NCI-H1105 (cell line): ENCODE measurements at regions not wholly inside any gene's neighbourhood (a gene's known extent, or its start where the extent isn't known, plus 50 kb on each side); places are given as distances from the start of the nearest gene placed in this dataset.
A peak's percentile ranks its signal among the peaks of the same experiment; 100 is the strongest.

Experiments
- DNase-seq: peaks from one replicate; lab custom pipeline; 2025; lab: John Stamatoyannopoulos, UW

GRCh38 chr1:29708381-29708780 is 472.1 kb downstream of the PTPRU start:
- DNase-seq, result no peak

DNA sequence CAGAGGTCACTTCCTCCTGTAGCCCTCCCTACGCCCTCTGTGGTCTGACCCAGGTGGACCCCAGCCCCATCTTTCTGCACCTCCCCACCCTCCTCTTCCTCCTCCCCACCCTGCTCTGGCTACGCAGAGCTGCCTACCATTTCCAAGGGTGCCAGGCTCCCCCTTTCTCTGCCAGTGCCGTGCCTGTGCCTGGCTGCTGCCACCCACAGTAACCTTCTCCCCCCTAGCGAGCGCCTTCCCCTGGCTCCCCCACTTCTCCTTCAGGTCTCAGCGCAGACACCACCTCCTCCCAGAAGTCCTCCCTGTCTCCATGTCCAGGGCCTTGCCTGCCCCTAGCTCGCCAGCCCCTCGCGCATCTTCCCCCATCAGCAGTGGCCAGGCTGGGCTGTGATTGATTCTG is 471.5 kb downstream of the PTPRU start:
- DNase-seq, result no peak

GRCh38 chr1:29706936-29707335 is 470.6 kb downstream of the PTPRU start:
- peak; percentile 50 for DNase-seq

- DNase-seq, result no peak
Measured at GRCh38 chr1:29704430-29704829, 468.1 kb downstream of the PTPRU start.

DNA sequence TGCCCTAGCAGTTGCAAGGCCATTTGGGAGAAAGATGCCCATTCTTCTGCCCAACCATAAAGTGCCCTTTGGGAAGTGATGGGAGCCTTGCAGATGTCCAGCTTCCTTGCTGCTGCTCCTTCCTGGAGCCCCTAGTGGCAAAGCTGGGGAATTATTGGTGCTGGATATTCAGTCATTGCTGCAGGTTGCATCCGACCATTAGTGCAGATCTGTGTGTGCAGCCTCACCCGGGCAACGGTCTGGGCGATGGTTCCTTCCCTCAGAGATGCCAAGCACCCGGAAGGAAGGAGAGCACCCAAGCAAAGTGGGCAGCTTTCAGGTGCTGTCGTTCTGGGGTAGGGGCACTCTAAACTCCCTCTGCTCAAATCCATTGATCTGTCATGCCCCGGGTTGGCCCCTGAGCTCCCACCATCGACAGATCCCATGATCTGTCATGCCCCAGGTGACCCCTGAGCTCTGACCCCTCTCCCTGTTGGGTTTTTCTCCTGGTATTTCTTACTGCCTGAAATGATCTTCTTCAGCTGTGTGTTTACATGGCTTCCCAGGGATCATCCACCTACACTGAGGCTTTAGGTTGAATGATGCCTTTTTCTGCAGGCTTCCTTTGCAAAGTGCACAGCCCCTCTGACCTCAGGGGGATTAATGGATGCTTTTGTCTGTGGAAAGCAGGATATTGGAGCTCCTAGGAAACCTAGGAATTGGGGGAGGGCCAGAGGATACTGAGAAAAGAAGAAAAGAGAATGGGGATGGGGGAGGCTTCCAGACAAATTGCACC is 467.5 kb downstream of the PTPRU start:
- DNase-seq, result no peak

GRCh38 chr1:29700491-29700890 is 464.2 kb downstream of the PTPRU start:
- DNase-seq, result no peak

- no peak for DNase-seq
Measured at GRCh38 chr1:29698626-29699025, 462.3 kb downstream of the PTPRU start.

- DNase-seq, result no peak
Measured at GRCh38 chr1:29698033-29698432, 461.7 kb downstream of the PTPRU start.

- DNase-seq, result no peak
Measured at GRCh38 chr1:29697391-29697780, 461.1 kb downstream of the PTPRU start.

- no peak for DNase-seq
Measured at GRCh38 chr1:29696656-29697390, 460.5 kb downstream of the PTPRU start.

DNA sequence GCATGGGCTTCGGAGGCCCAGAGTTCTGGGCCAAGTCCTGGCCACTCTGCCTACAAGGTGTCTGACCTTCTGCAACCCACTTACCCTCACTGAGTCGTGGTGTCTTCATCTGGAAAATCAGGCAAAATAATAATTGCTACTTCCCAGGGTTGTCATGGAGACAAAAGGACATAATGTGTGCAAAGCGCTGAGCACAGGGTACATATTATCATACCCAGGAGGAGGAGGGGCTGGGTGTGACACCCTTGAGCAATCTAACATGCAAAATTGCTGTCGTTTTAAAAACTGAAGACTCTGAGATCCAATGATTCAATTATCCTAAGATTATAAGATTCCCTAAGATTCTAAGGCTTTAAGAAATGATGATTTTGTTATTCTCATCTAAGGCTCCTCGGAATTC is 459.5 kb downstream of the PTPRU start:
- DNase-seq, result no peak

GRCh38 chr1:29695036-29695435 is 458.7 kb downstream of the PTPRU start:
- no peak for DNase-seq

- no peak for DNase-seq
Measured at GRCh38 chr1:29691499-29691898, 455.2 kb downstream of the PTPRU start.

- no peak for DNase-seq
Measured at GRCh38 chr1:29690156-29690555, 453.8 kb downstream of the PTPRU start.

- no peak for DNase-seq
Measured at GRCh38 chr1:29689372-29690030, 453.2 kb downstream of the PTPRU start.

- no peak for DNase-seq
Measured at GRCh38 chr1:29688471-29689365, 452.4 kb downstream of the PTPRU start.

DNA sequence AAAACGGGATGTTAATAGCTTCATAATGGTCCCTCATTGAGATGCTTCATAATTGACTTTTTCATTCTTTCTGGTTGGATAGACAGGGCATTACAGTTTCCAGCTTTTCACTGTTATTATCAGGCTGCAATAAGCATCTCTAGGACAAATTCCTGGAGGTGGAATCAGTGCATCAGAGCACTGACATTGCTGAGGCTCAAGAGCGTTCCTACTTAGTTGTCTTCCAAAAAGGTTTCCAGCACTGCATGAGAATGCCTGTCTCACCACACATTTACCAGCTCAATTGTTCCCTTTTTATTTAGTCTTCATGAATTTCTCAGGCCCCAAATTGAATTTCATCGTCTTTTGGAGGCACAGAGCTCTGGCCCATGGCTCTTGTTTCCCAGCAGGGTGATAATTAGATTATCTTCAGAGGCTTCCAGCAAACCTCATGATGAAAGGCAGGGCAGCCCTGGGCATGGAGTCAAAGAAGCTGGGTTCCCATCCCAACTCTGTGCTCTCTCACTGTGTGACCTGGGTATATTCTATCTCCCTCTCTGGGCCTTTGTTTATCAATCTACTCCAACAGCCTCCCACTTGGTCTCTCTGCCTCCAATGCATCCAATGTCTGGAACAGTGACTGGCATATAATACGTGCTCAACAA is 451.4 kb downstream of the PTPRU start:
- DNase-seq, result no peak

DNA sequence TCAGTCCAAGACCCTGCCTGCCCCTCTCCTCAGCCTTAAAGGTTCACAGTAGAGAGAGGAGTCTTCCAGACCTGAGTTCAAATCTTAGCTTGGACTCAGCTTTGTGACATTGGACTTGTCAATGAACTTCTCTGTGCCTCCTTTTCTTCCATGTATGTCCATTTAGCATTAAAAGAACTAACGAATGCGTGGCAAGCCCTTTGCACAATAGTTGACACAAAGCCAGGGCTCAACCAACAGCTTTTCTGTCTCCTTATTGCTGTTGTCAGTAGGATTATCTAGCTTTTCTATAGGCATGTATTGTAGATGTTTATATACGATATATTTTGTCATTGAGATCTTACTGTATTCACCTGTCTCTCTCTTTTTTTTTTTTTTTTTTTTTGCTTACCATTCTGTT is 450.8 kb downstream of the PTPRU start:
- DNase-seq, result no peak

DNA sequence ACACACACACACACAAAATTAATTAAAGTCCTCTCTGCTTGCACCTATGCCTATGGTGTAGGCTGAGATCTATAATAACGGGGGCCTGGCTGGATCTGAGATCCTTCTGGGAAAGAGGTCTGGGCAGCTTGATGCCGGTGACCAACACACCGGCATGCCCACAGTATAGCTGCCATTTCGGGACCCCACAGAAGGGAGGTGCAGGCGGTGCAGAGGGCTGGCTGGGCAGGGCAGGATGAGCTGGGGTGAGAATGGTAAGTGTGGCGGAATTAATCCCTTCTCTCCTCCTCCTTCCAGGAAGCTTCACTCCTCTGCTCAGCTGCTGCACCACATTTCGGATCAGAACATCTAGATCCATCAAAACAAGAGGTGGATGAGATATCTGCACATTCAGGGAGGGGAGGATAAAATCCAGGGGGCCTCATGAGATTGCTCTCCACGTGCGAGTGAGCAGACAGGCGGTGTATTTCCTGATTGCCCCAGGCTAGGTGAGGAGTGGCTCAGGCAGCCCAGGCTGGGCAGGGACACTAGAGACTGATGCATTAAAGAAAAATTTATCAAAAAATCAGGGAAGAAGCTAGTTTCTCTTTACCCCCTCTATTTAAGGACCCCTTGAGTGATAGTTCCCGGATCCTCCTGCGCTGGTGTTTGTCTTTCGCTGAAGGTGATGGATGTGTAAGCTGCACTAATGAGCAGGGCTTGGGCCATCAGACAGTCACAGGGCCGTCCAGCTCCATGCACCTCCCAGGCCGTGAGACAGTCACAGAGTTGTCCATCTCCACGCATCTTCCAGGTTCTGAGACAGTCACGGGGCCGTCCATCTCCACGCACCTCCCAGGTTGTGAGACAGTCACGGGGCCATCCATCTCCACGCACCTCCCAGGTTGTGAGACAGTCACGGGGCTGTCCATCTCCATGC is 449.9 kb downstream of the PTPRU start:
- DNase-seq, result no peak

- DNase-seq, result no peak
Measured at GRCh38 chr1:29685387-29685786, 449.1 kb downstream of the PTPRU start.
